Ramos (cell line): ENCODE measurements at regions not wholly inside any gene's neighbourhood (a gene's known extent, or its start where the extent isn't known, plus 50 kb on each side); places are given as distances from the start of the nearest gene placed in this dataset.

ENCODE experiments used
- in situ Hi-C: fragments of 300-500 bp; cut with MboI; formaldehyde crosslinking; loops from one replicate; pipeline ENCODE4 v1.14.3; 2022; ENCODE audit warnings: low sequenced_read_pairs; ENCODE audit not compliant: unreplicated experiment

DNA sequence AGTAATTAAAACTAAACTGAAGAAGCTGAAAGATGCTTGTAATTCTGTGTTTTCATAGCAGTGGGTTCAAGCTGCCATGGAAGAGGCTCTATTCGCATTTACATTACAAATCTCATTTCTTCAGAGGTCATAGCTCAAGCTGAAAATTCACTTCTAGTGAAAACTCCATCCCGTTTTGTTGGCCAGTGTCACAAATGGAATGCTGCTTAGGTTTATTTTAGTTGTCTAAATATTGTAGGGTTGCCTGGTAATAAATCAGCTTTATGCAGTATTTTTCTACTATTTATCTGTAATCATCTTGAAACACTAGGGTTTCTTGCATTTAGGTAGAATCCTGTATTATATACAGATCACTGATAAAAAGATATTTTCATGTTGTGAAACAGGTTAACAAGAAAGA lies 240.6 kb downstream of the PTBP2 start:
- in situ Hi-C loops, result loop anchor here (10.0 kb wide), 1 partner anchor 1093 kb away; no protein-coding TSS in a partner anchor

DNA sequence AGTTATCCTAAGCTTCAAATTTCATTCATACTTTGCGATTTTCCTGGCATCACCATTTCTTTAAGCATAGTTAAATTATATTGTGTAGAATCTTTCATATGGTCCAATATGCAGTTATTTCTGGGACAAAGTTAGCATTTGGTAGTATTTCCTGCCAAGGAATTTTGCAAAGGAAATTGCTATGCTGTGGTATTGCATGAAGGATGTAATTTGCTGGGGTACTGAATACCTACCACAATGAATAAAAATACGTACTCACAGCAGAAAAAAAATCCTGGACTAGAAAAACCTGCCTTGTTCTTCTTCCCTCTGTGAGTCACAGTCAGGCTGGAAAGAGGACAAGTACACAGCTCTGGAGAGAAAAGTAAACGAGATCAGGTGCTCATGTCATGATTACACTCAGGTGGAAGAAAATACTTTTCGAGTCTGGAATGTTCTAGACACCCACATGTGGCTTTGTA lies 241.2 kb downstream of the PTBP2 start:
- in situ Hi-C loops, result loop anchor here (10.0 kb wide), 1 partner anchor 1092 kb away; no protein-coding TSS in a partner anchor

DNA sequence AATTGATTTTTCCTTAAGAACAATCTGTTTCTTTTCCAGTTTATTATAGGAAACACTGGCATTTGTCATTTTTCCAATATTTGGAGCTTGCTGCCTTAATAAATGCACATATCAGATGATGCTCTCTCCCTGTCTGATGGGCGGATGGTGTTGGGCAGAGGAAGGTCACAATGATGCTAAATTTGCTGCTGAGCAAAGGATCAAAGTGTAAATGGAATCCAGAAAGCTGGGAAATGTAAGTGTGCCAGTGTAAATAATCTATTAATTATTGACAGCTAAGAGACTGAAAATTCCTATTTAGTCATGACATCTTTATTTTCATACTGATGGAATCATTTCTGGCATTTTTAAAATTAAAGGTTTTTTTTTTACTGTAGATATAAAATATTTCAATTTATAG lies 243.2 kb downstream of the PTBP2 start:
- in situ Hi-C loops, result loop anchor here (10.0 kb wide), 1 partner anchor 1090 kb away; no protein-coding TSS in a partner anchor

DNA sequence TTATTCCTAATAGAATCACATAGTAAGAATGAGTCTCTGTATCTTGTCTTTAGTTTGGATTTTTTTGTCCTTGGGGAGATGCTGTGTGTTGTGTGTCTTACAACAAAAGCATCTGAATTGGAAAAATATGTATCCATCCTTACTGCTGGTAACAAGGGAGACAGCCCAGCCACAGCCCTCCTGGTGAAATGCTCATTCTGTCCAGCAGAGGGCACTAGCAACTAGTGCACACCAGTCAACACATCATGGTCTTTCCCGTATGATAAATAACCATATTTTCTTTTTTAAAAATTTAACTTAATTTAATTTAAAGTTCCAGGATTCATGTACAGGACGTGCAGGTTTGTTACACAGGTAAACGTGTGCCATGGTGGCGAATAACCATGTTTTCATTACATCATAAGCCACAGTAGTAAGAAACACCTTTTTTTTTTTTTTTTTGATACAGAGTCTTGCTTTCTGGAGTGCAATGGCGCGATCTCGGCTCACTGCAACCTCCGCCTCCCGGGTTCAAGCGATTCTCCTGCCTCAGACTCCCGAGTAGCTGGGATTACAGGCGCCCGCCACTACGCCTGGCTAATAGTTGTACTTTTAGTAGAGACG lies 245.1 kb downstream of the PTBP2 start:
- in situ Hi-C loops, result loop anchor here (10.0 kb wide), 1 partner anchor 1088 kb away; no protein-coding TSS in a partner anchor

DNA sequence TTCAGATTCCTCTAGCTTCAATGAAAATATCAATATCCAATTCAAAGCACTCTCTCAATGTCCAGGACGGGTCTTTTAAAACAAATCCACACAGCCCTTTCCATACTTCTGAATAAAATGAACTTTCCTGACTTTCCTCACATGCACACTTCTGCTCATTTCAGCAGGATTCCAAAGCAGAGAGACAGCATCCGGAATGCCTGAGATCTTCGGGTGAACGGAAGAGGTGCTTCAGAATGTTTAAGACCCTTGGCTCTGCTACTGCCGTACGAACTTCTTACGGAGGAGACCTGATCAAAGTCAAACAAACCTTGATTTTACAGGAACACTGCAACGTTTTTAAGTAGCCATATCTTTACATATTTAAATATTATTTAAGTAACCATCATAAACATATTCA lies 245.7 kb downstream of the PTBP2 start:
- in situ Hi-C loops, result loop anchor here (10.0 kb wide), 1 partner anchor 1087 kb away; no protein-coding TSS in a partner anchor

DNA sequence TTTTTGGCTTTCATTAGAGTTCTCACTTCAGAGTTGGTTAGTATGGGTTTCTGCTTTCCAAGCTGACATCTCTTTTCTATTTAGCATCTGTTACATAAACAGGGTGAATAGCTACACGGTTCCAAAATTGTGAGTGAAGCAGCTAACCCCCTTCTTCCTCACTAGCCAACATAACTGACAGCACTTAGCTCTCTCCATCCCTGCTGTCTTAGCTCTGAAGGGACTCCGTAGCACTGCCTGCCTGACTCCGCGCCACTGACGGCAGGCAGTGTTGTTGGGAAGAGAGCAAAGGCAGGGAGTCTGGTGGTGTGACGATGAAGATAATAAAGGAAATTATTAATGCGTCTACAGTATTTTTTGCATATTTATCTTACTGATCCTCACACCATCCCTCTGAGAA lies 247.0 kb downstream of the PTBP2 start:
- in situ Hi-C loops, result loop anchor here (10.0 kb wide), 1 partner anchor 1086 kb away; no protein-coding TSS in a partner anchor

DNA sequence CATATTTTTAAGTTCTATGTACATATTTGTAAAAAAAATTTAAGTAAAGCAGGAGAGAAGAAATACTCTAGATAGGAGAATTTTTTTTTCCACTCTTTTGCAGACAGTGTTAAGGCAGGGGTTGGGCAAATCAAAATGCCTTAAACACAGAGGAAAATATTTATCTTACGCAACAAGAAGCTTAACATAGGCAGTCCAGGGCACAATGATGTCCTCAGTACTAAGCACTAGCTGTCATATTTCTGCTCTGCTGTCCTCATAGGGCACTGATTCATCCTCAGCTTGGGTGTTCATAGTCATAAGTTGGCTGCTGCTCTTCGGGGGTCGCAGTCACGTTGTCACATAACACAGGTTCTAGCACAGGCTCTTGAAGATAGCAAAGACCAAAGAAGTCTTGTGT lies 247.4 kb downstream of the PTBP2 start:
- in situ Hi-C loops, result loop anchor here (10.0 kb wide), 1 partner anchor 1086 kb away; no protein-coding TSS in a partner anchor

DNA sequence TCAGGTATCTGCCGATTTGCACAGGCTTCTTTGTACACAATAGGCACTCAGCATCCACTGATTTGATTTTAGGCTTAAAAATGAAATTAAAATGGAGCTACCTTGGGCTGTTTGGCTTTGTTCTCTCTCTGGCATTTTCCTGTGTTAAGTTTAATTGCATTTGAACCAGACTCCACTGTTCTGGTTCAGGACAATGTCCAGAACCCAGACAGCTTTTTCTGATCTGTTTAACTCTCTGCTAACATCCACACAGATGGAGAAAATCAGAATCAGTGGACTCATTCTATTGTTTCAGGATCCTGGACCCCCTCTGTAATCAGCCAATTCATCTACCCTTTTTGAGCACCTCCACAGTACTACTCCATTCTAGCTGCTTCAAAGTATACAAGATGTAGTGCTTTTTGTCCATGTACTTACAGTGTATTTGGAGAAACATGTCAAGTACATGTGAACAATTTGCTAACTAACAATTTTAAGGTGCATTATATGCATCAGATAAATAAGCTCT lies 248.1 kb downstream of the PTBP2 start:
- in situ Hi-C loops, result loop anchor here (10.0 kb wide), 1 partner anchor 1085 kb away; no protein-coding TSS in a partner anchor

DNA sequence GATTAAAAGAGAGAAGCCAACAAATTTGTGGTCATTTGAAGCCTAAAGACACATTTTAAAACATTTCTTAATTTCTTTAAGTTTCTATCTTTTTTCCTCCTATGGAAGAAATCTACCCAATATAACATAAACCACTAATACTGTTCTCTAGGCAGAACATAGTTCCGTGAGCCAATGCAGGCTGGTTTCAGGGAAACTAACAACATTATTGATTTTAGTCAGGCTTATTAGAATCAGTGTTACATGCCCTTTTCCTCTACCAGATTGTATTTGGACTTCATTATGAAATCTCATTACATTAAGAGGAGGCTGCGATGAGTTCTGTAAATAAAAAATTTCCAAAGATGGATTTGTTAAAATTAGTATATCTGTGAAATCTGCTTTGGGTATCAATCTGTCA lies 249.9 kb downstream of the PTBP2 start:
- in situ Hi-C loops, result no loop called here

DNA sequence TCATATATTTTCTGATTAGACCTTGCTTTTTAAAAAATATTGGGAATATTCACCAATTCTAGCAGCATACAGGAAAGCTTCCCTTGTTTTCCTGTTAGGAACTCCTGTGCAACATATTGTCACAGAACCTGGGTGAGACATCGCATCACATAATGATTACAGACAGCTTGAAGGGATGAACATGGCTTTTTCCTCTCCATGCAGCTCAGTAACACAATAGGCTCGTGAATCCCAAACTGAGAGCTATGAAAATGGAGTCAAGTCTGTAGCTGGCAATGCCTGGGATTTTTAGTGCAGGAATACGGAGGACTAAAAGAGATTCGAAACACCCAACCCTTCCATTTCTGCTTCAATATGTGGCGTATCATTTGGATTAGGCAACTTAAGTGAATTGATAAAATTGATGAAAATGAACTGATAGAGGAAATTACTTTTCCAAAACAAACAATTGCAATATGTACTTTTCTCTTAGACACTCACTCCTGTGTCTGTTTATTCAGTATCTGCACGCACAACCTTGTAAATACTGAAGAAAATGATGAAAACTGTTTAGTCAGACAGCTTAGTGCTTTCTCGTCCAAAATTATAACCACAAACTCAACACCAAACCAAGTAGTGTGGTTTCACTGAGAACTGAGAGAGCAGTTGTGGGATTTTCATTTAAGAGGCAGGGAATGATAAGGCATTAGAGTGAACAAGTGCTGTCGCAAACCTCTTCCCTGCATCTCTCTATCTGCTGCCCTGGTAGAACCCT lies 250.4 kb downstream of the PTBP2 start:
- in situ Hi-C loops, result no loop called here

DNA sequence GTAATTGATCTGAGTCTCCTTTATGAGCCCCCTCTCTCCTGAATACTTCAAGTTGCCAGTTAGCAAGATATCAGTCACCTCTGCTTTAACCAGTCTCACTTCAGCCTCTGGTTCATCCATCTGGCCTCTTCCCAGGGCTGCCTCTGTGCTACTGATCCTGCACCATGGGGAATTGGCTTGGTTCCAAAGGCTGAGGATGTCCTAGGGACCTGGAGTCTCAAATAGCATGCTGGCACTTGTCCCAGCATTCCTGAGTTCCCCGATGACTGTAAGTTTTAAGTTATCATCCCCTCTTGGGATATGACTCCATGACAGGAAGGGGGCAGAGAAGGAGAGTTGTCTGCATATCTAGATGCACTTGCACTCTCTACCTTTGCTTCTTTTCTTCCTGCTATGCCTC lies 252.0 kb downstream of the PTBP2 start:
- in situ Hi-C loops, result no loop called here

DNA sequence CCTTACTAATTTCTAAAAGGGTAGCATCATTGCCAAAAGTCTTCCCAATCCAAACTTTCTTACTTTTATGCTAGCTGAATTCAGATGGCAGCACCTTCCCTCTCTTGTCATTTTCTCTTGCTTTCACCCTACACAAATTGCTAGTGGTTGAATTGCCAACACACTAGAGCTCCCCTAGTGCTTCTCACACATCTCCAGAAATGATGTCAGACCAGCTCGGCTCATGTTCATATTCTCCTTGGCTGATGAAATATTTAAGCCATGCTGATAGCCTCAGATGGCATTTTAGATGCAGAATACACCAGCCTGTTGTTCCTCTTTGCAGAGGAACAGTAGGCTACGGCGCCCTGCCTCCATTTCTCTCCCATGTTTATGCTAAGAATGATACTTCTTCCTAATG lies 256.9 kb downstream of the PTBP2 start:
- in situ Hi-C loops, result no loop called here

DNA sequence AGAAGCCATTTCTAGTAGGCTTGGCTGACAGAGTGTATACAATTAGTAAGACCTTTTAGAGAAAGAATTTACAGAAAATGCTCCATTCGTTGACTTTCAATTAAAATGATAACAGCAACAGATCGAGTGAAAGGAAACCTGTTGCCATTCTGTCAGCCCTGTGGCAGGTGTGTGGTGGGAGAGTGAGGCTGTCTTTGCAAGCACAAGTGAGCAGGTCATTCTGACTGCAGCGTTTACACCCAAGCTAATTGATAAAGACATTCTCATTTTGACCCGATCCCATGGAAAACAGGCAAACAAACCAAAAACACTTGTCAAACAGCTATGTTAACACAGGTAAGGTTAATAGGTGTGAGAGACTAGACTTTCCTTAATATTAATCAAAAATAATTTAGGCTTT lies 257.3 kb downstream of the PTBP2 start:
- in situ Hi-C loops, result no loop called here

DNA sequence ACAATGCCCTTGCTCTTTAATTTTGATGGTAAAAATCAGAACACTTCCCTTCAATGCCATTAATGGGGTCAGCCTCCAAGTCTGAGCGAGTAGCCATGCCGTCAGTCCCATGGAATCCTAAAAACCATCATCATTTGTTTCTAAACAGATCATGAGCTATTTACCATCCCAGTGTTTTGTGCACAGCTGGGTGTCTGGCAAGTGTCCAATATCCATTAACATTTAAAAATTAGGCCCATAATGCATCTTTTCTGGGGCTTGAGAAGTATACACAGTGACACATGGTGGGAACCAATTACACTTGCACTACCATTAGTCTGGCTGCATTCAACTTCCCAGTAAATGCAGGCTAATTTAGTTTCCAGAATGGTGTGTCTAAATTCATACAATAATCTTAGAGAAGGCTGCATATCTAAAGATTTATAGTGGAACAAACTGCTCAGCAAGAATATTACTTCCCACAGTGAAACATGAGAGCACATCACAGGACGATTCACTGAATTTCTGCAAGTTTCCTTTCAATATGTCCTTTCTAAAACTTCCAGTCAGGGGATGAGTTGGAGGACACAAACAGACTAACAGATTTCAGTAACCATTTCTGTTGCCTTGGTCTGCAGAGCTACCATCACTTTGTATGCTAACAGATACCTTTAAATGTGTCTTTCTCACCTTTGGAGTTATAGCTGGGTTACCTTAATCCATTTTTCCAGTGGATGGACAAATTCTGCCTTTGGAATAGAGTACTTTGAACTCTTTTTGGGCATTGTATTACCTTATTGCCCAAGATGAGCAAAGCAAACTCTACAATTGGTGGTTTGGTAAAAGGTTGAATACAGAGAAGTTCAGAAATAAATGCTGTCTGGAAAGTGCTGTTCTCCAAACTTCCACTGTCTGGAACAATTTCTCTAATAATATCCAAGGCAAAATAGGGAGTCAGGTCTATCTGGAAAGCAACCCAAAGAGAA lies 258.0 kb downstream of the PTBP2 start:
- in situ Hi-C loops, result no loop called here

DNA sequence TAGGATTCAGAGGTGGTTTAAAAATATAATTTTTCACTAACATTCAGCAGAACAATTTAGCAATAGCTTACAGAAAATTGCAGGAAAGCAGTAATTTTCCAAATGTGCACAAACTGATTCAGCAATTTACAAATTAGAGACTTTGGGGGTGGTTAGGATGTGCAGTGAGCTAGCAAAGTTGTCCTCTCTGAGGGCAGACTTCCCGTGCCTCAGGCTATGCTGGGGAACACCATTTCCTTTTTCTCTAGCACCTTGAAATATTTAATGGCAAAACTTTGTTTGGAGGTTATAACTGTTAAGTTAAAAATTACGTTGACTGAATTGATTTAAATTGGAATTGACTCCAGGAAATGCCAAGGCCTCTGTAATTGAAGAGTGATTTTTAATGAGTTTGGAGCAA lies 258.9 kb downstream of the PTBP2 start:
- in situ Hi-C loops, result no loop called here

DNA sequence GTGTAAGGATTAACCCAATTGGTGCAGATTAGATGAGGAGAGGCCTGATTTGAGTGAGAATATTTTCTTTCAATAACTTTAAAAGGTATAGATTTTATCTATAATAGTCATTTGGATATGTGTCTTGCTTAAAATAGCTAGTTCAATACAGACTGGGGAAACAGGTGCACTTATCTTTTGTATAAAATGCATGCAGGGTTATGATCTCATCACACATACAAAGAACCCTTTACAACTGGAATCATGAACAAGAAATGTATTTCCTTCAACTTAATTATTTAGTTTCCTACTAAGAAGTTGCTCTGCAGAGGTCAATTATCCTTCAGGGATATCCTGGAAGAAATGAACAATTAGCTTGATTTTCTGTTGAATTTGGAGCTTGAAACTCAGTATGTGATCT lies 259.6 kb downstream of the PTBP2 start:
- in situ Hi-C loops, result no loop called here

DNA sequence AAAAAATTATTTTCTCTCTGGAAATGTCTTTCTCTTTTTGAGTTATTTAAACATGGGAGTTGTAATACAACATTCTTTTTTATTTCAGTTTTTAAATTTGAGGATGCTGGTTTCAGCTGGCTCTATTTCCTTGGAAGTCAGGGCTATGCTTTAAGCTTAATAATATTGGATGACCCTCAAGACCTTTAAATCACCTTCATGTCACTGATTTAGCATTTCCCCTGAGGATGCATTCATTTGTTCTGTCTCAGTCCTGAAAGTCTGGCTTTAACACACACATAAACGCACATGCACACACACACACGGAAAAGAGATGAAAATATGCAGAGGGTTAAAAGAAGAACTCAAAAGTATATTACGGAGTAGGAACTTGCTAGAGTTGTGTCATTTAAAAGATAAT lies 260.5 kb downstream of the PTBP2 start:
- in situ Hi-C loops, result no loop called here

DNA sequence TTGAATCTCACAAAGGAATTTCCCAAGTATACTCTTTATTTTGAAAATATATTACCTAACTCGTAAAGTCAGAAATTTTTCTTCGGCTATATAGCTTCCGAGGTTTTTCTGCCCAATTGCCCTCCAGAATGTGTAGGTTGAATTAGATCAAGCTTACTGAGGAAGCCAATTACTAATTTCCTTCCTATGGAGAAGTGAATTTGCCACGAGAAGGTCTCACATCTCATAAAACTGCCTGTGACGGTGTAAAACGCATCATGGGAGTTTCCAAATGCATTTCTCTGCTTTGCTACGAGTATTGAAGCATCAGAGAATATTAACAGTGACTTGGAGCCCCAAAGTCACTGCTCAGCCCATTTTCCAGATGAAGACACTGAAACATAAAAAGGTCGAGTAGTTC lies 262.3 kb downstream of the PTBP2 start:
- in situ Hi-C loops, result no loop called here

DNA sequence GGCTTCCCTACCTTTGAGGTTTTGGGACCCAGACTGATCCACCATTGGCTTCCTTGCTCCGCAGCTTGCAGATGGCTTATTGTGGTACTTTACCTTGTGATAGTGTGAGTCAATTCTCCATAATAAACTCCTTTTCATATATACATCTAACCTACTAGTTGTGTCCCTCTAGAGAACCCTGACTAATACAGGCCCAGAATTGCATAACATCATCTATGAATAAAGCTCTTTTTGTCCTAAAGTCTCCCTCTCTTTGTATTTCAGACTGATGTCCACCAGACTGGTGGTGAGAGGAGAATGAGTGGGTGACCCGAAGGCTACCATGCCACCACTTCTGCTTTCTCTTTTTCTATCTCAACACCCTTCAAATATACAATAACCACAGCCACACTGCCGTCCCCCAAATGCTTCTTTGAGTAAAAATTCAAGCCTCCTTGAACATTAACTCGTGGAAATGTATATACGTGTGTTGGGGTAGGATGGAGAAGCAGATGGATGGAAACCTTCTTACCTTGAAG lies 265.7 kb downstream of the PTBP2 start:
- in situ Hi-C loops, result no loop called here

DNA sequence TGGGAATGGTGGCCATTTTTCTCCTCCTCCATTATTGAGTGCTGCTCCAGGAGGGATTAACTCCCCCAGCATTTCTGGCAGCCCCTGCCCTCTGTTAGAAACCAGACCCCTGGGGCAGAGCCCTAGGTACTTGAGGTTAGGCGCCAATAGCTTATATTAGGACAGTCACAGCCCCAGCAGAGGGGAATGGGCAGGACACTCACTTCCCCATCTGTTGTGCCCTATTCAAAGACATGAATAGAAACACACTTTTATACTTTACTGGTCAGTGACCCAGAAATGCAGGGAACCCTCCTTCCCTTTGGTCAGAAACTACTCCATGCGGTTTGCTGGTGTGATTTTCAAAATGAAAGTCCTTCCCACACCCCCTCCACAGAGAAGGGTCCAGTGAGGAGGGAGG lies 267.7 kb downstream of the PTBP2 start:
- in situ Hi-C loops, result no loop called here
